HUES6 (cell line): ENCODE measurements at regions not wholly inside any gene's neighbourhood (a gene's known extent, or its start where the extent isn't known, plus 50 kb on each side); places are given as distances from the start of the nearest gene placed in this dataset.
"Not testable (repeated sequence)": the region's sequence is repeated elsewhere in the genome, so short reads cannot be mapped to it uniquely, and the experiment has no call there.

ENCODE experiments used
- H3K27ac ChIP-seq: 2 replicates; pipeline ENCODE4 v1.7.0; 2013; ENCODE audit warnings: low read depth, mild to moderate bottlenecking, low read length, inconsistent platforms
- H3K27me3 ChIP-seq: 2 replicates; pipeline ENCODE4 v1.6.1; 2013; ENCODE audit warnings: low read length; ENCODE audit not compliant: control insufficient read depth, insufficient read depth
- H3K36me3 ChIP-seq: 2 replicates; pipeline ENCODE4 v1.6.1; 2013; ENCODE audit warnings: low read length; ENCODE audit not compliant: control insufficient read depth, insufficient read depth
- H3K4me1 ChIP-seq: 2 replicates; pipeline ENCODE4 v1.6.1; 2013; ENCODE audit warnings: low read length; ENCODE audit not compliant: control insufficient read depth, insufficient read depth
- H3K4me3 ChIP-seq: 2 replicates; pipeline ENCODE4 v1.5.1; 2013; ENCODE audit warnings: low read depth, low read length
- H3K9ac ChIP-seq: one replicate; pipeline ENCODE4 v1.6.1; 2013; ENCODE audit warnings: mild to moderate bottlenecking, low read length
- H3K9me3 ChIP-seq: 2 replicates; pipeline ENCODE4 v1.6.1; 2013; ENCODE audit warnings: low read depth, low read length; ENCODE audit not compliant: control insufficient read depth, insufficient read depth

- Histone ChIP-seq H3K36me3 (no peaks in the 10 kb centered on the region), H3K4me1 (no peaks in the 10 kb centered on the region), H3K27me3 (no peaks in the 10 kb centered on the region), H3K4me3 (no peak overlapping the region), H3K27ac (no peak overlapping the region), H3K9me3 (no peaks in the 10 kb centered on the region), H3K9ac (no peak overlapping the region)
Measured at GRCh38 chr1:189678779-189679178, 798.9 kb downstream of the BRINP3 start.

- Histone ChIP-seq H3K27me3 (no peaks in the 10 kb centered on the region), H3K9ac (no peak overlapping the region), H3K4me1 (no peaks in the 10 kb centered on the region), H3K4me3 (no peak overlapping the region), H3K27ac (no peak overlapping the region), H3K36me3 (no peaks in the 10 kb centered on the region), H3K9me3 (no peaks in the 10 kb centered on the region)
Measured at GRCh38 chr1:189681252-189681919, 796.3 kb downstream of the BRINP3 start.

- no peak overlapping the region for H3K9ac ChIP-seq
- no peak overlapping the region for H3K27ac ChIP-seq
- no peaks in the 10 kb centered on the region for H3K27me3 ChIP-seq
- no peaks in the 10 kb centered on the region for H3K36me3 ChIP-seq
- no peaks in the 10 kb centered on the region for H3K4me1 ChIP-seq
- no peak overlapping the region for H3K4me3 ChIP-seq
- H3K9me3 ChIP-seq: no peaks in the 10 kb centered on the region
Measured at GRCh38 chr1:189682591-189682990, 795.1 kb downstream of the BRINP3 start.

GRCh38 chr1:189686288-189686687, 791.4 kb downstream of the BRINP3 start:
- Histone ChIP-seq H3K4me1 (no peaks in the 10 kb centered on the region), H3K27me3 (no peaks in the 10 kb centered on the region), H3K4me3 (no peak overlapping the region), H3K36me3 (no peaks in the 10 kb centered on the region), H3K9me3 (no peaks in the 10 kb centered on the region), H3K27ac (no peak overlapping the region), H3K9ac (no peak overlapping the region)

- H3K9ac ChIP-seq: no peak overlapping the region
- no peaks in the 10 kb centered on the region for H3K27me3 ChIP-seq
- no peak overlapping the region for H3K4me3 ChIP-seq
- no peaks in the 10 kb centered on the region for H3K4me1 ChIP-seq
- no peaks in the 10 kb centered on the region for H3K9me3 ChIP-seq
- no peaks in the 10 kb centered on the region for H3K36me3 ChIP-seq
- H3K27ac ChIP-seq: no peak overlapping the region
Measured at GRCh38 chr1:189693140-189693539, 784.5 kb downstream of the BRINP3 start.

GRCh38 chr1:189696297-189696696, 781.4 kb downstream of the BRINP3 start:
- Histone ChIP-seq H3K27ac (no peak overlapping the region), H3K9ac (no peak overlapping the region), H3K9me3 (no peaks in the 10 kb centered on the region), H3K4me3 (no peak overlapping the region), H3K27me3 (no peaks in the 10 kb centered on the region), H3K4me1 (no peaks in the 10 kb centered on the region), H3K36me3 (no peaks in the 10 kb centered on the region)

- Histone ChIP-seq H3K4me3 (no peak overlapping the region), H3K9ac (no peak overlapping the region), H3K36me3 (no peaks in the 10 kb centered on the region), H3K9me3 (no peaks in the 10 kb centered on the region), H3K27me3 (no peaks in the 10 kb centered on the region), H3K27ac (no peak overlapping the region), H3K4me1 (no peaks in the 10 kb centered on the region)
Measured at GRCh38 chr1:189697113-189697512, 780.6 kb downstream of the BRINP3 start.

- Histone ChIP-seq H3K36me3 (no peaks in the 10 kb centered on the region), H3K27me3 (no peaks in the 10 kb centered on the region), H3K9ac (no peak overlapping the region), H3K4me1 (no peaks in the 10 kb centered on the region), H3K4me3 (no peak overlapping the region), H3K9me3 (no peaks in the 10 kb centered on the region), H3K27ac (no peak overlapping the region)
Measured at GRCh38 chr1:189701606-189702005, 776.1 kb downstream of the BRINP3 start.

- H3K36me3 ChIP-seq: no peaks in the 10 kb centered on the region
- no peaks in the 10 kb centered on the region for H3K9me3 ChIP-seq
- H3K27me3 ChIP-seq: no peaks in the 10 kb centered on the region
- H3K4me3 ChIP-seq: no peak overlapping the region
- H3K4me1 ChIP-seq: no peaks in the 10 kb centered on the region
- H3K27ac ChIP-seq: no peak overlapping the region
- no peak overlapping the region for H3K9ac ChIP-seq
Measured at GRCh38 chr1:189706594-189706993, 771.1 kb downstream of the BRINP3 start.

GRCh38 chr1:189708674-189709073, 769.0 kb downstream of the BRINP3 start:
- Histone ChIP-seq H3K9me3 (no peaks in the 10 kb centered on the region), H3K27ac (no peak overlapping the region), H3K9ac (no peak overlapping the region), H3K27me3 (no peaks in the 10 kb centered on the region), H3K36me3 (no peaks in the 10 kb centered on the region), H3K4me1 (no peaks in the 10 kb centered on the region), H3K4me3 (no peak overlapping the region)

- H3K9ac ChIP-seq, H3K36me3 ChIP-seq, H3K27ac ChIP-seq, H3K27me3 ChIP-seq, H3K9me3 ChIP-seq, H3K4me3 ChIP-seq, H3K4me1 ChIP-seq: not testable (repeated sequence)
Measured at GRCh38 chr1:189718147-189718795, 759.4 kb downstream of the BRINP3 start.
